Activated T-helper 9 cell treated with anti-CD3 and anti-CD28 coated beads, Interleukin-2, amount 50 U/mL, for 16 hours (primary cell): ENCODE measurements at regions not wholly inside any gene's neighbourhood (a gene's known extent, or its start where the extent isn't known, plus 50 kb on each side); places are given as distances from the start of the nearest gene placed in this dataset.

Experiments
- DNase-seq: peaks from one replicate; pipeline ENCODE4 v3.0.0-alpha.2; 2020; ENCODE audit warnings: low read depth

- DNase-seq: no peak
Observed at GRCh38 chr9:118059484-118060278, 355.5 kb downstream of the TLR4 start.

DNA sequence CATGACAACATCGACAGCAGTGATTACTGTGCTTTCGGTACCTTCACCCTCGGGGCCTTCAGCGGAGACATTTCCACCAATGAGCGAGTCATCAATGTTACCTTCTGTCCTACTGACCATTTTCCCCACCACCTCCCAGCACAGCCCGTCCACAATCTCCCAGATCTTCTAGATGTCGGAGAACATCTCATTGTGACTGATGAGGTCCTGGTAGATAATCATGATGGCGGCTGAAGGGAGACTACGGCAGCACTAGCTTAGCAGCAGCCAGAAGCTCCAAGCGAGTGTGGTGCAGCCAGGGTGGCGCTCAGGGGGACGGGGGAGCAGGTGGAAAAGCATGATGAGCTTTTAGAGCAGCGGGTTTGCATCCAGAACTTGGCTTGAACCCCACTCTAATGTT is 379.0 kb downstream of the TLR4 start:
- no peak for DNase-seq

DNA sequence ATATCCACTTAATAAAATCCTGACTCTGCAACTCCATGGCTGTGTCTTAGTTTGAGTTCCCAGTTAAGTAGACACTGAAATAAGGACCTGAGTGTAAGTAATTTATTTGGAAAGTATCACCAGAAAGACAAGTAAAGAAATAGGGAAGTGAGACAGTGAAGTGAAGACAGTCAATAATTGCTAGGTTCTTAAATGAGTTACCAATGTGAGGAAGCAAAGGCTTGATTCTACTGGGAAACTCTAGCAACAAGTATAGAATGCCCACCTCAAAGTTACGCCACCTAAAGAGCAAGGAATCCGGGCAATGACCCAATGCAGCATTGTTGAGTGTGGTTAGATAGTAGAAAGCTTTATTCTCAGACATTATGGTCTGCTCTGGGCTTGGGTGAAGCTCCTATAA is 383.9 kb downstream of the TLR4 start:
- no peak for DNase-seq

- DNase-seq: no peak
Observed at GRCh38 chr9:118091226-118091625, 387.0 kb downstream of the TLR4 start.

GRCh38 chr9:118091711-118092500 is 387.7 kb downstream of the TLR4 start:
- no peak for DNase-seq

DNA sequence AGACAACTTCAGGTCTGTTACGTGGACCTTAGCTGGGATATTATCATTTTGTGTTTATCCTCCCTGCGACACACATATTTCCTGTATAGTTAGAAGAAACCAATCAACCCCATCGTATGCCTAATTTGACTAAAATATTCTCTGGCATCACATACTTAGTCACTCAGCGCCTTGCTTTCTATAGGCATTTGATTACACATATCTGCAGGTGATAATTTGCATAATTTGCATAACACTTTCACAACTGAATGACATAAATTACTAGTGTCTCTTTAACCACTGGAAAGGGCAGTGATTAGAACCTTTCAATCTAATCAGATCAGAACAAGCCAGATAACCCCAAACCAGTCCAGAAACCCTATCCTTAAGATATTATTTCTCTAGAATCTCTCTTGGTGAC is 390.2 kb downstream of the TLR4 start:
- DNase-seq: no peak

DNA sequence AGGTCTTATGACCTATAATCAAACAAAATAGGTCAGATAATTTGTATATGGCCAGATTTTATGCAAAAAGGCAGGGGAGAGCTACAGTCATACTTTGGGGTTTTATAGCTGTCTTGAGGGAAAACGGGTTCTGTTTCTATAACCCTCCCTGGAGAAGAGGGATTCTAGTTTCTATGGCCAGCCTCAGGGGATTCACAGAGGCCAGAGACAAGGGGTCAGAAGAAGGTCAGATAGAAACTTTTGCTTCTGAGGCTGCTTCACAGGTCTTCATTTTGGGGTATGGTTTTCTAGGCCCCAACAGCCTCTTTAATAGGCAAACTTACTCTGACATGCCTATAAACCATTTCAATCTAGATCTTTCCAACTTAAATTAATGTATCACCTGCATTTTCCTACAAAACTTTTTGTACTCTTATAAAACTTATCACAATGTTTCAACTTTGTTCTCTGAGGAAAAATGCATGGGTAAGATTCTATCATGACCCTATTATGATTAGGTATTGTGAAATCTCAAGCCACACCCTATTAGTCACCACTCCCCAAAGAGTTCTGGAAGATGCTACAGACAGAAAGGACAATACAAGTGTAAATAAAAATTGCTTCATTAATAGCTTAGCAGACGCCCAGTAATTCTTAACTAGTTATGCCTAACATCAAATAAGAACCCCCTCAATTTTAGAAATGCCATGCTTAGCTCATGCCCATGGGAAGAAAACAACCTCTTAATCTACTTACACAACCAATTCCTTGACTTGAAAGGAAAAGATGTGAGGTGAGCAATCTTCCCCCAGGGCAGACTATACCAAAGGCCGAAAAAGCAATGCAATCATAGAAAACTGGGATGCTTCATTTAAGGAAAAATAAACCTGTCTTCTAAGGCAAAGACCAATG is 396.6 kb downstream of the TLR4 start:
- no peak for DNase-seq

DNA sequence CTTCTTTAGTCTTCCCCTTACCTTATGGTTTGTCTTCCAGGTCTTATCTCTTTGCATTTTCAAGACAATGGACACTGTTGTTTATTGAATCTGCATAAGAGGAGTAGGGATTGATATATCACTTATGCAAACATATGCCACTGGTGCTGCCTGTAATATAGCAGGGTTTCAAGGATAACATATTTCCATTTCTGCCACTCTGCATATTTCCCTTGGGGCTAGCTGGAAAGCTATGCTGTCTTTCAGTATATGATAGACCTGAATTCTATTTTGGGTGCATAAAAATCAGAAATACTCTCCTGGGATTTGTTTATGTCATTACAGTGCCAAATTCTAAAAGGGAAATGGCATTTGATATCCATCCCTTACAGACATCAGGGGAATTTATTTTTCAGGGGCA is 400.2 kb downstream of the TLR4 start:
- DNase-seq: no peak

DNA sequence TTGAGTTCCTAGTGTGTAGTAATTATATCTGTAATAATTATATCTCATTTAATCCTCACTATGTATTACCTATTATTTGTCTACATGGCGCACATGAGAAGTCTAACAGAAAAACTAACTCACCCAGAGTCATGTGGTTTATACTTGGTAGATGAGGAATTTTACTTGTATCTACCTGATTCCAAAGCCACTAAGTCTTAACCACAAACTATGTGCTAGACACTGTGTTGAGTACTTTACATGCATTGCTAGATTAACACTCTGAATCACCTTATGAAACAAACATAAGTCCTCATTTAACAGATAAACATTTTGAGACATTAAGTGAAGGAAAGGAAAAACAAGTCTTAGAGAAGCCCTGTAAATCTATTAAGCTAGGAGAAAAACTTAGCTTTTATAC is 404.8 kb downstream of the TLR4 start:
- DNase-seq: no peak

DNA sequence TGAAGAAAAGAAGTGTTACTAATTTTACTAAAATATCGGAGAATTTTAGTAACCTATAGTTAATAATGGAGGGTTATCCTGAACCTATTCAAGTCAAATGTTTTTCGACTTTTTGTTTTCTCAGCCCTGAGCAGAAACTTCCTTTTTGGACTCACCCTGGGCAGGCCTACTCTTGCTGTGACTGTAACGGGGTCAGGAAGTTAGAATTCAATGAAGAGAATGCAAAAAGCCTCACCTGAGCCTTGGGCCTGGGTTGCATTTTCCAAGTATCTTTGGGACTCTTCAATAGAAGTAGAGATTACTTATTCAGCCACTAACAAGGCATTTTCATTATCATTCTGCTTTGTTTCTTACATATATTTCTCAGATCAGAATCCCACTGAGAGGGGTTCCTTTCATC is 405.3 kb downstream of the TLR4 start:
- no peak for DNase-seq

DNA sequence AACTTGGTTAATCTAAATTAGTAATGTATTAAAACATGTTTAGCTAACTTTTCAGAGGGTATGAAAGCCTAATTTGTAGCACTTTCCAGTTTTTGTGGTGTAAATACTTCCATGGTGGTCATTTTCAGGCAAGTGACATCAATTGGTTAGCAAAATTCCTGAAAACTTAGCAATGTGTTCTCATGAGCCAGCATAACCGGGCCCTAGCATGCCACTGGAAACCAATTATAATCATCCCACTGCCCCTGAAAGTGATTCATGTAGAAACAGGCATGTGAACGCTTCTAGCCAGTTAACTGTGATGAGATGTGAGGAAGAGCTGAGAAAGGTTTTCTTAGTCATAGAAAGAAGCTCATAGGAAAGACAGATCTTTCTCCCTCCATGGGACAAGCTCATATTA is 417.2 kb downstream of the TLR4 start:
- DNase-seq: no peak

DNA sequence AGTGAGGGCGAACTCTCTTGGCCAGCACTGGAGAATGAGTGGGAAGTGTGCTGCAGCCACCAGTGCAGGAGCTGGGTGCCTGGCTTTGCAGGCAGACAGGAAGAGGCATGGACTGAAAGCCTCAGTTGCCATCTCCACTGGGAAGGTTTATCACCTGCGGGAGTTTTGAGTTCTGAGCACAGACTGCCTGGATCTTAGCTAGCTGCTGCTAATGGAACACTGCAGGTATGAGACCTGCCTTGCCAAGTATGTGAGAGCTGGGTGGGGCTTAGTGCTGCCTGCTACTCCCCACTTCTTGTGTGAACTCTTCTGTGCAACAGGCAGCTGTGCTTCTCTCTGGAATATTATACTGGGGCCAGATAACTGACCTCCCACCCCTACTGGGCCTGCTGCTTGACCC is 424.1 kb downstream of the TLR4 start:
- no peak for DNase-seq

DNA sequence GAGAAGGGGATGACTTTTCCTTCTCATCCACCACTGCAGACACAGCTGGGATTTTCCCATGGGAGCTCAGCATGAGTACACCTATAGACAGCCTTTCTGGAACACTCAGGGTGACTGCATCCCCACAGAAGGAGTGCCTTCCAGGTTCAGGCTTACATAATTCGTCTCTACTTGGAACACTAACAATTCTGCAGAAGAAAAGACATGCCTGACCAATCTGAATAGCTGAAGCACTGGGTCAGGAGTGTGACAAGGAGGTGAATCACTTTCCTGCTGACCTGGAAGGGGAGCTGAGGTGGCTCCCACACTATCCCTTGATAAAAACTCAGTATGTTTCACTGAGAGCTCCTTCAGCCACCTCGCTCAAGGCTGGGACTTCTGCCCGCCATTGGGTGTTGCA is 425.3 kb downstream of the TLR4 start:
- DNase-seq: no peak

GRCh38 chr9:118148990-118149389 is 444.8 kb downstream of the TLR4 start:
- no peak for DNase-seq

DNA sequence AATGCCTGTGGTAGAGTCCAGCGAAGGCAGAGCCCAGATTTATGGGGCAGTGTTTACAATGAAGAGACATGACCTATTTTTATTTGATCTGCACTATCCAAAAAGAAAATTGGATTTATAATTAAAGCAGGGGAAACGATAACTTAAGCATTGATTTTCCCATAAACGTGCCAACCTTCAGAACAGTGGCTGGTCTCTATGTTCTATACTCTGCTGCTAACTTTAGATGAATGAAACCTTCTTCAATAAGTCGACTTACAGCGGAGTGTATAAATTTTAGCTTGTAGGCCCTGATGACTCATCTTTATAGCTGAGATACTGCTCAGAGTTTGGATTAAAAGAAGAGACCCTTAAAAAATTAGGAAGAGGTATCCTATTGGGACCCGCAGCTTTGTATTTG is 452.6 kb downstream of the TLR4 start:
- no peak for DNase-seq

GRCh38 chr9:118162716-118163115 is 458.5 kb downstream of the TLR4 start:
- DNase-seq: no peak

DNA sequence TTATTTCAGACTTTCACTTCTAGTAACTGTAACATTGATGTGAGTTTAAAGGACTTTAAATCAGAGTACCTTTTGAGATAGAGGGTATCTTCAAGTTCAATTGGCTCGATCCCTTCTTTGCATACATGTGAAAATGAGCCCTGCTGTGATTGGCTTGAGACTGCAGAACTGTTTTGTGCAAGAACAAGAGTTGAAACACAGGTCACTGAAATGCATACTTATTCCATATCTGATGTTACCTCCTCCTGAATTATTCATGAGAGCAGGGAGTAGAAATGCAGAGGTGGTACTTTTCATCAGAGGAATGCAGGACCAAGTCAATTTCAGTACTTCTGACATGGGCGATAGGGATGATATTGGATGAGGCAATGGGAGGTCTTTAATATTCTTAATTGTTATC is 459.5 kb downstream of the TLR4 start:
- no peak for DNase-seq

DNA sequence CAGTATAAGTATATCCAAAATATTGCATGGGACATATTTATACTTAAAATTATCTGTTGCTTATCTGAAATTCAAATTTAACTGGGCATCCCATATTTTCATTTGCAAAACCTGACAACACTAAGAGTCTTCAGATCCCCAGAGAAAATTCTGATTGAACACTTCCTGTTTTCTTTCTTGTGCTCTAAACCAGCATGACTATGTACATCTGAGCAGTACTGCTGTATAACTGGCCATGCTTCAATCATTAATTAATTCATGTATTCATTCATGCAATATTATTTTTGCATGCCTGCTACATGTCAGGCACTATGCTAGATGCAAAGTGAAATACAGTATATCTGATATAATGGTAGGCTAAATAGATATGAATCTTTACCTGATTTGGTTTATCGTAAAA is 461.2 kb downstream of the TLR4 start:
- no peak for DNase-seq

GRCh38 chr9:118170032-118170955 is 466.1 kb downstream of the TLR4 start:
- DNase-seq: no peak

- no peak for DNase-seq
Observed at GRCh38 chr9:118177241-118177640, 473.0 kb downstream of the TLR4 start.

DNA sequence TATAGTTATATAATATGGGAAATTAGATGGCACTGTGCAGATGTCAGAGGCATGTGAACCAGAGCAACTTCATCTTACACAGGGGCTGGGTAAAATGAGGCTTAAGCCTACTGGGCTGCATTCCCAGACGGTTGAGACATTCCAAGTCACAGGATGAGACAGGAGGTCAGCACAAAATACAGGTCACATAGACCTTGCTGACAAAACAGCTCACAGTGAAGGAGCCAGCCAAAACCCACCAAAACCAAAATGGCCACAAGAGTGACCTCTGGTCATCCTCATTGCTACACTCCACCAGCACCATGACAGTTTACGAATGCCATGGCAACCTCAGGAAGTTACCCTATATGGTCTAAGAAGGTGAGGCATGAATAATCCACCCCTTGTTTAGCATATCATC is 479.4 kb downstream of the TLR4 start:
- no peak for DNase-seq

- no peak for DNase-seq
Observed at GRCh38 chr9:118187408-118187807, 483.2 kb downstream of the TLR4 start.
